ENCODE measurements at regions not wholly inside any gene's neighbourhood (a gene's known extent, or its start where the extent isn't known, plus 50 kb on each side); places are given as distances from the start of the nearest gene placed in this dataset.

DNA sequence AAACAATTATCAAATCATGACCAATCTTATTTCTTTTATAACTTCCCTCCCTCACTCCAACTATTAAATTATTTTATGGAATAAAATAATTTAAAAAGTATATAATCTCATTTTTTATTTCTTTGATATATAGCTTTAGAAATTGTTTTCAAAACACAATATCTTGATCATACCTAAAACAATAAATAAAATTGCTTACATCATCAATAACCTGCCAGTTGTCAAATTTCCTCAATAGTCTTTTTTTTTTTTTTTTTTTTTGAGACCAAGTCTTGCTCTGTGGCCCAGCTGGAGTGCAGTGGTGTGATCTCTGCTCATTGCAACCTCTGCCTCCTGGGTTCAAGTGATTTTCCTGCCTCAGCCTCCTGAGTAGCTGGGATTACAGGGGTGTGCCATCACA lies 60.1 kb upstream of the ELOVL5 start:
- H3K9me3 ChIP-seq: no peaks in the 10 kb centered on the region
- H3K27me3 ChIP-seq: no peaks in the 10 kb centered on the region
- no peak overlapping the region for H3K4me3 ChIP-seq (ENCODE audit: low read depth in 1 of 2, low read length in 1 of 2)

DNA sequence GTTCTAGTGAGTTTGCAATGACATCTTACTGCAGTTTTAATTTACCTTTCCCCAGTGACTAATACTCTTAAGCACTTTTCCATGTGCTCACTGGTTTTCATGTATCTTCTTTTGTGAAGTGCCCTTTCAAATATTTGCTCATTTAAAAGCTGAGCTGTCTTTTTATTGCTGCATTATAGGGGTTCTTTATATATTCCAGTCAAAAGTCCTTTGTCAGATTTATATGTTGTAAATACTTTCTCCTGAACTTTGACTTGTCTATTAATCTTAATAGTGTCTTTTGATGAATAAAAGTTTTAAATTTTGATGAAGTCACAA lies 50.2 kb upstream of the ELOVL5 start:
- H3K4me3 ChIP-seq (ENCODE audit: low read depth in 1 of 2, low read length in 1 of 2): no peak overlapping the region
- no peaks in the 10 kb centered on the region for H3K9me3 ChIP-seq
- no peaks in the 10 kb centered on the region for H3K4me1 ChIP-seq (ENCODE audit: control insufficient read depth in 1 of 2, insufficient read depth in 1 of 2, low read depth in 1 of 2, low read length in 1 of 2)
- TF ChIP-seq, protein P1, sequence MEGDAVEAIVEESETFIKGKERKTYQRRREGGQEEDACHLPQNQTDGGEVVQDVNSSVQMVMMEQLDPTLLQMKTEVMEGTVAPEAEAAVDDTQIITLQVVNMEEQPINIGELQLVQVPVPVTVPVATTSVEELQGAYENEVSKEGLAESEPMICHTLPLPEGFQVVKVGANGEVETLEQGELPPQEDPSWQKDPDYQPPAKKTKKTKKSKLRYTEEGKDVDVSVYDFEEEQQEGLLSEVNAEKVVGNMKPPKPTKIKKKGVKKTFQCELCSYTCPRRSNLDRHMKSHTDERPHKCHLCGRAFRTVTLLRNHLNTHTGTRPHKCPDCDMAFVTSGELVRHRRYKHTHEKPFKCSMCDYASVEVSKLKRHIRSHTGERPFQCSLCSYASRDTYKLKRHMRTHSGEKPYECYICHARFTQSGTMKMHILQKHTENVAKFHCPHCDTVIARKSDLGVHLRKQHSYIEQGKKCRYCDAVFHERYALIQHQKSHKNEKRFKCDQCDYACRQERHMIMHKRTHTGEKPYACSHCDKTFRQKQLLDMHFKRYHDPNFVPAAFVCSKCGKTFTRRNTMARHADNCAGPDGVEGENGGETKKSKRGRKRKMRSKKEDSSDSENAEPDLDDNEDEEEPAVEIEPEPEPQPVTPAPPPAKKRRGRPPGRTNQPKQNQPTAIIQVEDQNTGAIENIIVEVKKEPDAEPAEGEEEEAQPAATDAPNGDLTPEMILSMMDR (IDR thresholded peaks at IDR 0.05): no peak
- no peaks in the 10 kb centered on the region for H3K27me3 ChIP-seq
- no peak overlapping the region for H3K27ac ChIP-seq
- no peaks in the 10 kb centered on the region for H3K36me3 ChIP-seq

More for the DNA sequence above, 60.1 kb upstream of the ELOVL5 start:
- H3K36me3 ChIP-seq: no peaks in the 10 kb centered on the region
- H3K27ac ChIP-seq: no peak overlapping the region
- TF ChIP-seq, protein P1 (IDR thresholded peaks at IDR 0.05): no peak
- H3K4me1 ChIP-seq (ENCODE audit: control insufficient read depth in 1 of 2, insufficient read depth in 1 of 2, low read depth in 1 of 2, low read length in 1 of 2): no peaks in the 10 kb centered on the region

DNA sequence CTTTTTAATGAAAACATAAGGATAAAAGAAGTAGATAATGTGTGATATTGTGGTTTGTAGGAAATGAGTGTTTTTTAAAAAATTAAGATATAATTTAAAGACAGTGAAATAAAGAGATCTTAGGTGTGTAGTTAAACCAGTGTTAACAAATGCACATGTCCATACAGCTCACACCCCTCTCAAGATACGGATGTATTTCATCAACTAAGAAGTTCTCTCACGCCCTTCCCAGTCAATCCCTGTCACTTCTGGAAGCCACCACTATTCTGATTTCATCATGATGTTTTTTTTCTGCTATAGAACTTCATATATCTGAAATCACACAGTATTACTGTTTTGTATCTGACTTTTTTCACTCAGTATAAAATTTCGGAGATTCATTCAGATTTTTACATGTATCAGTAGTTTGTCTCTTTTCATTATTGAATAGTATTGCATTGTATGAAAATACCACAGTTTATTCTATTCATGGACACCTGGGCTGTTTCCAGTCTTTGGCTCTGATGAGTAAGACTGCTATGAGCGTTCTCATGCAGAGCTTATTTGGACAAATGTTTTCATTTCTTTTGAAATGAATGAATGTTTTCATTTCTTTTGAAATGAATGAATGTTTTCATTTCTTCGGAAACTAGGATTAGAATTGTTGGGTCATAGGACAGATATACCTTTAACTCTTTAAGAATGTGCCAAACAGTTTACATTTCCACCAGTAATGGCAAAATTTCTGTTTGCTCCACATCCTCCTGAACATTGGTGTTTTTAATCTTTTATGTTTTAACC lies 49.7 kb upstream of the ELOVL5 start:
- no peaks in the 10 kb centered on the region for H3K36me3 ChIP-seq
- no peaks in the 10 kb centered on the region for H3K9me3 ChIP-seq
- no peak overlapping the region for H3K4me3 ChIP-seq (ENCODE audit: low read depth in 1 of 2, low read length in 1 of 2)
- H3K27ac ChIP-seq: no peak overlapping the region
- no peaks in the 10 kb centered on the region for H3K4me1 ChIP-seq (ENCODE audit: control insufficient read depth in 1 of 2, insufficient read depth in 1 of 2, low read depth in 1 of 2, low read length in 1 of 2)
- TF ChIP-seq, protein P1 (IDR thresholded peaks at IDR 0.05): no peak
- H3K27me3 ChIP-seq: no peaks in the 10 kb centered on the region

Data from neutrophil (primary cell).